ENCODE measurements at regions not wholly inside any gene's neighbourhood (a gene's known extent, or its start where the extent isn't known, plus 50 kb on each side); places are given as distances from the start of the nearest gene placed in this dataset.

- TF ChIP-seq CTCF (IDR thresholded peaks at IDR 0.05; ENCODE audit: borderline replicate concordance, insufficient read depth, low read depth, low read length) = no peak
- H3K4me3 ChIP-seq (ENCODE audit: low read depth, low read length) = no peak overlapping the region
These were observed 261.3 kb upstream of the ANO5 start for GRCh38 chr11:21931436-21932101.

GRCh38 chr11:21933095-21933494 is 259.8 kb upstream of the ANO5 start:
- peak; percentile 22; the same call in 1 of the 2 replicates for TF ChIP-seq CTCF (IDR thresholded peaks at IDR 0.05; ENCODE audit: borderline replicate concordance, insufficient read depth, low read depth, low read length)
- no peak overlapping the region for H3K4me3 ChIP-seq (ENCODE audit: low read depth, low read length)

- TF ChIP-seq CTCF (IDR thresholded peaks at IDR 0.05; ENCODE audit: borderline replicate concordance, insufficient read depth, low read depth, low read length) = no peak
- no peak overlapping the region for H3K4me3 ChIP-seq (ENCODE audit: low read depth, low read length)
These were observed 248.3 kb upstream of the ANO5 start for GRCh38 chr11:21944577-21944976.

- no peak overlapping the region for H3K4me3 ChIP-seq (ENCODE audit: low read depth, low read length)
- no peak for TF ChIP-seq CTCF (IDR thresholded peaks at IDR 0.05; ENCODE audit: borderline replicate concordance, insufficient read depth, low read depth, low read length)
These were observed 244.0 kb upstream of the ANO5 start for GRCh38 chr11:21948876-21949275.

- TF ChIP-seq CTCF (IDR thresholded peaks at IDR 0.05; ENCODE audit: borderline replicate concordance, insufficient read depth, low read depth, low read length) = no peak
- no peak overlapping the region for H3K4me3 ChIP-seq (ENCODE audit: low read depth, low read length)
These were observed 243.0 kb upstream of the ANO5 start for GRCh38 chr11:21949763-21950413.

- no peak overlapping the region for H3K4me3 ChIP-seq (ENCODE audit: low read depth, low read length)
- TF ChIP-seq CTCF (IDR thresholded peaks at IDR 0.05; ENCODE audit: borderline replicate concordance, insufficient read depth, low read depth, low read length) = no peak
These were observed 229.9 kb upstream of the ANO5 start for GRCh38 chr11:21963013-21963412.

- no peak for TF ChIP-seq CTCF (IDR thresholded peaks at IDR 0.05; ENCODE audit: borderline replicate concordance, insufficient read depth, low read depth, low read length)
- H3K4me3 ChIP-seq (ENCODE audit: low read depth, low read length) = no peak overlapping the region
These were observed 227.7 kb upstream of the ANO5 start for GRCh38 chr11:21965221-21965620.

All from GM12875 (cell line).